NCI-H2196 (cell line): ENCODE measurements at regions not wholly inside any gene's neighbourhood (a gene's known extent, or its start where the extent isn't known, plus 50 kb on each side); places are given as distances from the start of the nearest gene placed in this dataset.

Experiments
- DNase-seq: peaks from one replicate; lab custom pipeline; 2025; ENCODE audit not compliant: unreplicated experiment; lab: John Stamatoyannopoulos, UW

GRCh38 chr6:163828038-163828795 lies 413.7 kb downstream of the QKI start:
- no peak for DNase-seq

- no peak for DNase-seq
These were observed 412.6 kb downstream of the QKI start for GRCh38 chr6:163827143-163827542.

GRCh38 chr6:163826629-163827028 lies 412.1 kb downstream of the QKI start:
- DNase-seq, result no peak

- no peak for DNase-seq
These were observed 410.5 kb downstream of the QKI start for GRCh38 chr6:163825033-163825432.

DNA sequence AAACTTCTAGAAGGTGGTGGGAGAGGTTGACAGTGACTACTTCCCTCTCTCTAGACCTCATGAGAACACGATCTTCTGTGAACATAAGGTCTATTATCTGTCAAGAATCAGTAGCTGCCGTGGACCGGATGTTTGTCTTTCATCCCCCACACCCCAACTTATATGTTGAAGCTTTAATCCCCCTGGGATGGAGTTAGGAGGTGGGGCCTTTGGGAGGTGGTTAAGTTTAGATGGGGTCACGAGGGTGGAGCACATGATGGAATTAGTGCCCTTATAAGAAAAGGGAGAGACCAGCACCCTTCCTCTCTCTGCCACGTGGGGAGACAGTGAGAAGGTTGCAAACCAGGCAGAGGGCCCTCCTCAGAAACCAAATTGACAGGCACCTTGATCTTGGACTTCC lies 409.1 kb downstream of the QKI start:
- DNase-seq, result no peak

- DNase-seq, result no peak
These were observed 406.4 kb downstream of the QKI start for GRCh38 chr6:163820745-163821458.

- DNase-seq, result no peak
These were observed 405.7 kb downstream of the QKI start for GRCh38 chr6:163820171-163820570.

DNA sequence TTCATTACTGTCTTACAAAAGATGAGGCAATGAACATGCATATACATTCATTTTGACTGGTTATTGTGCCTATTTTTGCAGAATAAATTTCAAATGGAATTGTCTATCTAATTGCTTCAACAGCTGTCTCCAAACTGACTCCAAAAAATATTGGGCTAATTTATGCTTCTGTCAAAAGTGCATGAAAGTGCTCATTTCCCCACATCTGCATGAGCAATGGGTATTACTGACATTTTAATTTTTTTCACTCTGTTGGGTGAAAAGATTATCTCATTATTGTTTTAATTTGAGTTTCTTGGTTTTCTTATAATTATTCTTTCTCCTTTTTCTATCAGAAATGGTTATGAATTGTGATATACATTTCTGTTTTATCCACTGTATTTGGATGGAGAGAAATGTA lies 404.2 kb downstream of the QKI start:
- no peak for DNase-seq

GRCh38 chr6:163816441-163816840 lies 401.9 kb downstream of the QKI start:
- no peak for DNase-seq

DNA sequence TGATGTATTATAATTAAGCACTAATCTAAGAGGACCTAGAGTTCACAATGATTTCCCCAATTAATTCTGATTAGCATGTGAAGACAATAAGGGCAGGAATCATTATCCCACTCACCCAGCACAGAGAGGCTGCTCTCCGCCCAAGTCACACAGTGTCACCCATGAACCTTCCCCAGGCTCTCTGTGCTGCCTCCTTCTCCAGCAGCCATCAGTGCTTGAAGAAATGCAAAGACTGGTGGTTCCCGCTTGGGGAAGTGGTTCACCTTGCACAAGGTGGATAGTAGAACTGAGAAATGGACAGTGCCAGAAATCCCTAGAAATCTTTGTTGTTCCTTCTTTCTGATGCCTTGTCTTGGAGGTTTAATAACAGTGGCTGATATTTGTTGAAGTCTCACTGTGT lies 401.3 kb downstream of the QKI start:
- no peak for DNase-seq

DNA sequence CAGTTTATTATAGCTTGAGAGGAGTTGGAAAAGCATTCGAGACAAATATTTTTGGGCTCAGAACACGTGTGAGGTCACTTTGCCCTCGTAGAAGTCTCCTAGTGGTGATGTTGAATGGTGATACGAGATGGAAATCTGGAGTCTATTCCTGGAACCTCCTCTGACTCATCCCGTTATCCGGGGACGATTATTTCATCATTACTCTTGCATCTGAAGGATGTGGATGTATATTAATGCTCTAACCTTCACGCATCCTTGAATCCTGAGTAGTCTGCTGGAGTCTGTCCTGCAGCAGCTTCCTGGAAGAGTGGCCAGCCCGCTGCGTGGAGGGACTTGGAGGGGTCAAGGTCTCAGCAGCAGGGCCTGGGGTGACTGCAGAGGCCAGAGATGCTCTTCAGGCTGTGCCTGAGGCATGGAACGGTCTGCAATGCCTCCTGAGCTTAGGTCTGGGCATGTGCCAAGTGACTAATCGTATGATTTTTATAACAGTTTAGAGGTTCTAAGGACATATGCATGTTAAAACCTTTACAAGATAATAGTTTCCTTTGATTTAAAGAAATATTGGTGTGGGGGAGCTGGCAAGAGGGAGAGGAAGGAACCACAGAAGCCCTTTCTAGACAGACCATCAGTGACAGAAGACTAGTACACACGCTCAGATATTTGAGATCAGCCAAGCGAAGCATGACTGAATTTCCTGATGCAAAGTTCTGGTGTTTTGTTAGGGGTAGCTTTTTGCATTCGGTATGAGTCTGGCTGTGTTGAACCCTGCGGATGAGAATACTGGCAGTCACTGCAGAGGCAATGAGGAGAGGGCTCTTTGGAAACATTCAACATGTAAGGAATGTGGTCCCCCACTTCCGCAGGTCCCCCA lies 400.2 kb downstream of the QKI start:
- DNase-seq, result no peak

- no peak for DNase-seq
These were observed 399.5 kb downstream of the QKI start for GRCh38 chr6:163813979-163814493.

GRCh38 chr6:163811317-163811716 lies 396.8 kb downstream of the QKI start:
- no peak for DNase-seq

DNA sequence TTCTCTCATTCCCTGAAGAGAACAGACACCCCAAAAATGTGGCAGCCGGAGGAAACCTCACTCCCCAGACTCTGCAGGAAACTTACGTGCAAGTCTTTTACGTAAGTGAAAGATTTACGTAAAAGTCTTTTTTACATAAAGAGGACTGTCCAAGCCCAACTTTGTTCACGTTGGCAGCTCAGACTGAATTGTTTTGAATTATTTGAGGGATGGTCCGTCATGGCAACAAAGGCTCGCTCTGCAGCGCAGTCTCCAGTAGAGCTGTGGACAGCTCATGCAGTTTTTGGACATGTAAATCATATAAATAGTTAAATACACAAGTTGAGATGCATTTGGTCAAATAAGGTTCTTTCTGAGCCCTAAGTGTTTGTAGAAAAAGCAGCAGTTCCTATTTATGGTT lies 394.8 kb downstream of the QKI start:
- no peak for DNase-seq

DNA sequence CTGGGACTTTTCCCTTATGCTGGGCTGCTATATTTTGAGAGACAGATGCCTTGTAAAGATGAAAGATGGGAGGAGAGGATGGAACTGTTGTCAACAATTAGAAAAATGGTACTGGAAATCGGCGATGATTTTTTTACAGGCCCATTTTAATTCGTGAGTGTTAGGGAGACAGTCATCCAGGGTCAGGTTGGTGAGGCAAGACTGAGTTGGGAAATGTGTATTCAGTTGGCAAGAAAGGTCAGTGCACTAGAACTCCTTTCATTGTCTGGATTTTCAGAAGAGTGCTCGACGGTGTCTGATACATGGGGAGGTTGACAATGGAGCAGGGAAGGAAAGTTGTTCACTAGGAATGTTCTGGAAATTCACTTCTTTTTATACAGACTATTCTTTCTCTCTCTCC lies 394.4 kb downstream of the QKI start:
- DNase-seq, result no peak

DNA sequence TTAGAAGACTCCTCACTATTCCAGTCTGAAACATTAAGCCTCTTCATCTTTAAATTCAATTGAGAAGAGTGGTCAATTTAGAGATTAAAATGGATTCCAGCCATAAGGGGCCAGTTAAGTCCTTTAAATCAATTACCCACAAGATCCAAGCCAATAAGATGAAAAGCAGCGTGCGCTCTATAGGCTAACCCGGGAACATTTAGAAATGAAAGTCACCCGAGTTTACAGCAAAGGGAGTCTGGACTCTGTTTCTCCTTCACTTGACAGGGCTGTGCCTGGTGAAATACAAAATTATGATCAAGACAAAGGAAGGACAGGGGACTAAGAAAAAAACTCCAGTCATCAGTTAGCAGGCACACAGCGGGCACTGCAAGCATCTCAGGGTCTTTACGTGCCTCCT lies 393.7 kb downstream of the QKI start:
- no peak for DNase-seq

GRCh38 chr6:163806755-163807499 lies 392.4 kb downstream of the QKI start:
- no peak for DNase-seq

DNA sequence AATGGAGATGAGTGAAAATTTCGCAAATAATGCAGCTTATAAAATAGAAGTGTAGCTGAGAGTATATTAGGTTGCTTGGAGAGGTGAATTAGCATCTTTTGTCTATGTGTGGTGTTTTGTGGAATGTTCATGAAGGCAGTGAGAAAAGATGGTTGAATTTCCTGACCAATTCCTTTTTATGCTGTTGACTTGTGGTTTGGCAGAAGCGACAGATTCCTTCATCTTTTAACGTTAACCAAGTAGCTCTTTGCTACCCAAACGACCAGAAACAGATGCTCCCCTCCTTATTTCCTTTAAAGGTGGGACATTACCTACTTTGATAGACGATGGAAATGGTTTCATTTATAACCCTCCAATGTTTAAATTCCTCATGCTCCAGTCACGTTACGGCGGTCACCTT lies 390.5 kb downstream of the QKI start:
- DNase-seq, result no peak

DNA sequence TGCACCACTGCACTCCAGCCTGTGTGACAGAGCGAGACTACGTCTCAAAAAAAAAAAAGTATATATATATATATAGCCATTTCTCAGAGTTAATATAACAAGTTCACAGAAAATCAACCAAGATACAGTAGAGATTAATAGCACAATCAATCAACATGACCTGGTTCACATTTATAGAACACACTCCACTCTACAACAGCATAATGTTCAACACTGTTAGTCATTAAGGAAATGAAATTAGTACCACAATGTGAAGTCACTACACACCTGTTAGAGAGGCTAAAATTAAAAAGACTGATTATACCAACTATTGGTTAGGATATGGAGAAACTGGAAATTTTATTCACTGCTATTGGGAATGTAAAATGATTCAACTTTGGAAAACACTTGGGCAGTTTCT lies 387.7 kb downstream of the QKI start:
- DNase-seq, result no peak

GRCh38 chr6:163797296-163797845 lies 382.9 kb downstream of the QKI start:
- no peak for DNase-seq
